SJSA1 (cell line): ENCODE measurements at regions not wholly inside any gene's neighbourhood (a gene's known extent, or its start where the extent isn't known, plus 50 kb on each side); places are given as distances from the start of the nearest gene placed in this dataset.

ENCODE experiments used
- DNase-seq, 2 experiments: peaks; one replicate each; pipeline ENCODE4 v3.0.0-alpha.2; 2015 to 2020; ENCODE audit warnings: low spot score in 2 of 2, low read depth in 1 of 2
- H3K27ac ChIP-seq: fragments of 250-450 bp; sonication (Bioruptor Pico); 2 replicates; pipeline ENCODE4 v1.5.1; 2020; ENCODE audit warnings: mild to moderate bottlenecking, moderate library complexity
- H3K27me3 ChIP-seq: fragments of 250-450 bp; sonication (Bioruptor Pico); replicated peaks from 2 replicates; pipeline ENCODE4 v1.5.1; 2020; ENCODE audit warnings: mild to moderate bottlenecking, moderate library complexity
- H3K36me3 ChIP-seq: fragments of 250-450 bp; sonication (Bioruptor Pico); 2 replicates; pipeline ENCODE4 v1.5.1; 2020; ENCODE audit warnings: mild to moderate bottlenecking
- H3K4me1 ChIP-seq: fragments of 250-450 bp; sonication (Bioruptor Pico); replicated peaks from 2 replicates; pipeline ENCODE4 v1.6.1; 2021; ENCODE audit warnings: mild to moderate bottlenecking
- H3K4me3 ChIP-seq: fragments of 250-450 bp; sonication (Bioruptor Pico); 2 replicates; pipeline ENCODE4 v1.5.1; 2020; ENCODE audit warnings: mild to moderate bottlenecking
- H3K9me3 ChIP-seq: fragments of 250-450 bp; sonication (Bioruptor Pico); replicated peaks from 2 replicates; pipeline ENCODE4 v1.5.1; 2020; ENCODE audit warnings: mild to moderate bottlenecking

- Histone ChIP-seq H3K36me3 (no peaks in the 10 kb centered on the region), H3K4me1 (no peaks in the 10 kb centered on the region), H3K4me3 (no peak overlapping the region), H3K9me3 (no peaks in the 10 kb centered on the region), H3K27me3 (no peaks in the 10 kb centered on the region), H3K27ac (no peak overlapping the region)
- no peak for DNase-seq
Observed at GRCh38 chr4:171221181-171221580, 592.0 kb upstream of the GALNTL6 start.

GRCh38 chr4:171203425-171203824, 609.8 kb upstream of the GALNTL6 start:
- no peaks in the 10 kb centered on the region for H3K36me3 ChIP-seq
- no peak for DNase-seq
- H3K27me3 ChIP-seq, result no peaks in the 10 kb centered on the region
- no peaks in the 10 kb centered on the region for H3K9me3 ChIP-seq
- H3K4me3 ChIP-seq, result no peak overlapping the region
- H3K27ac ChIP-seq, result no peak overlapping the region
- H3K4me1 ChIP-seq, result no peaks in the 10 kb centered on the region

GRCh38 chr4:171202908-171203307, 610.3 kb upstream of the GALNTL6 start:
- Histone ChIP-seq H3K27ac (no peak overlapping the region), H3K4me3 (no peak overlapping the region), H3K27me3 (no peaks in the 10 kb centered on the region), H3K36me3 (no peaks in the 10 kb centered on the region), H3K4me1 (no peaks in the 10 kb centered on the region), H3K9me3 (no peaks in the 10 kb centered on the region)
- DNase-seq, result no peak

GRCh38 chr4:171186700-171187099, 626.5 kb upstream of the GALNTL6 start:
- Histone ChIP-seq H3K36me3 (no peaks in the 10 kb centered on the region), H3K4me3 (no peak overlapping the region), H3K9me3 (no peaks in the 10 kb centered on the region), H3K27me3 (no peaks in the 10 kb centered on the region), H3K27ac (no peak overlapping the region), H3K4me1 (no peaks in the 10 kb centered on the region)
- DNase-seq, result no peak

GRCh38 chr4:171181090-171181489, 632.1 kb upstream of the GALNTL6 start:
- no peak for DNase-seq
- Histone ChIP-seq H3K27ac (no peak overlapping the region), H3K4me3 (no peak overlapping the region), H3K36me3 (no peaks in the 10 kb centered on the region), H3K4me1 (no peaks in the 10 kb centered on the region), H3K9me3 (no peaks in the 10 kb centered on the region), H3K27me3 (no peaks in the 10 kb centered on the region)

- H3K27ac ChIP-seq, result no peak overlapping the region
- no peaks in the 10 kb centered on the region for H3K36me3 ChIP-seq
- H3K9me3 ChIP-seq, result no peaks in the 10 kb centered on the region
- DNase-seq, result no peak
- H3K27me3 ChIP-seq, result no peaks in the 10 kb centered on the region
- no peaks in the 10 kb centered on the region for H3K4me1 ChIP-seq
- H3K4me3 ChIP-seq, result no peak overlapping the region
Observed at GRCh38 chr4:171170671-171171070, 642.5 kb upstream of the GALNTL6 start.

- H3K27me3 ChIP-seq, result no peaks in the 10 kb centered on the region
- H3K4me3 ChIP-seq, result no peak overlapping the region
- no peaks in the 10 kb centered on the region for H3K4me1 ChIP-seq
- DNase-seq, result no peak
- H3K9me3 ChIP-seq, result no peaks in the 10 kb centered on the region
- no peaks in the 10 kb centered on the region for H3K36me3 ChIP-seq
- H3K27ac ChIP-seq, result no peak overlapping the region
Observed at GRCh38 chr4:171169396-171169795, 643.8 kb upstream of the GALNTL6 start.

GRCh38 chr4:171162478-171162877, 650.7 kb upstream of the GALNTL6 start:
- Histone ChIP-seq H3K36me3 (no peaks in the 10 kb centered on the region), H3K9me3 (no peaks in the 10 kb centered on the region), H3K27ac (no peak overlapping the region), H3K27me3 (no peaks in the 10 kb centered on the region), H3K4me3 (no peak overlapping the region), H3K4me1 (no peaks in the 10 kb centered on the region)
- no peak for DNase-seq

- H3K4me3 ChIP-seq, result no peak overlapping the region
- H3K27ac ChIP-seq, result no peak overlapping the region
- H3K9me3 ChIP-seq, result no peaks in the 10 kb centered on the region
Observed at GRCh38 chr4:171157462-171158082, 655.6 kb upstream of the GALNTL6 start.

GRCh38 chr4:171142639-171143038, 670.6 kb upstream of the GALNTL6 start:
- no peak for DNase-seq
- H3K4me3 ChIP-seq, result no peak overlapping the region

More at GRCh38 chr4:171157462-171158082, 655.6 kb upstream of the GALNTL6 start:
- H3K27me3 ChIP-seq, result no peaks in the 10 kb centered on the region
- no peaks in the 10 kb centered on the region for H3K4me1 ChIP-seq
- no peaks in the 10 kb centered on the region for H3K36me3 ChIP-seq
- DNase-seq, result no peak

GRCh38 chr4:171142045-171142444, 671.2 kb upstream of the GALNTL6 start:
- Histone ChIP-seq H3K36me3 (no peaks in the 10 kb centered on the region), H3K27me3 (no peaks in the 10 kb centered on the region), H3K27ac (no peak overlapping the region), H3K4me3 (no peak overlapping the region), H3K4me1 (no peaks in the 10 kb centered on the region), H3K9me3 (no peaks in the 10 kb centered on the region)
- DNase-seq, result no peak

More at GRCh38 chr4:171142639-171143038, 670.6 kb upstream of the GALNTL6 start:
- Histone ChIP-seq H3K9me3 (no peaks in the 10 kb centered on the region), H3K27ac (no peak overlapping the region), H3K4me1 (no peaks in the 10 kb centered on the region), H3K36me3 (no peaks in the 10 kb centered on the region), H3K27me3 (no peaks in the 10 kb centered on the region)

GRCh38 chr4:171130256-171130801, 682.9 kb upstream of the GALNTL6 start:
- H3K27me3 ChIP-seq, result no peaks in the 10 kb centered on the region
- H3K27ac ChIP-seq, result no peak overlapping the region
- DNase-seq, result no peak
- H3K36me3 ChIP-seq, result no peaks in the 10 kb centered on the region
- H3K4me3 ChIP-seq, result no peak overlapping the region
- no peaks in the 10 kb centered on the region for H3K9me3 ChIP-seq
- no peaks in the 10 kb centered on the region for H3K4me1 ChIP-seq

- Histone ChIP-seq H3K27ac (no peak overlapping the region), H3K27me3 (no peaks in the 10 kb centered on the region), H3K9me3 (no peaks in the 10 kb centered on the region; the same call in 1 of the 2 replicates), H3K4me3 (no peak overlapping the region), H3K36me3 (no peaks in the 10 kb centered on the region), H3K4me1 (no peaks in the 10 kb centered on the region)
- DNase-seq, result no peak
Observed at GRCh38 chr4:171118091-171118490, 695.1 kb upstream of the GALNTL6 start.

- Histone ChIP-seq H3K9me3 (no peaks in the 10 kb centered on the region; the same call in 1 of the 2 replicates), H3K27me3 (no peaks in the 10 kb centered on the region), H3K4me3 (no peak overlapping the region), H3K36me3 (no peaks in the 10 kb centered on the region), H3K4me1 (no peaks in the 10 kb centered on the region), H3K27ac (no peak overlapping the region)
- DNase-seq, result no peak
Observed at GRCh38 chr4:171117457-171117856, 695.7 kb upstream of the GALNTL6 start.

GRCh38 chr4:171101845-171102244, 711.4 kb upstream of the GALNTL6 start:
- Histone ChIP-seq H3K4me1 (no peaks in the 10 kb centered on the region), H3K27ac (no peak overlapping the region), H3K4me3 (no peak overlapping the region), H3K27me3 (no peaks in the 10 kb centered on the region), H3K9me3 (no peaks in the 10 kb centered on the region), H3K36me3 (no peaks in the 10 kb centered on the region)
- no peak for DNase-seq
